CD4-positive, alpha-beta T cell treated with Interleukin-12 subunit alpha and Interleukin-12 subunit beta, for 1 hour (primary cell): ENCODE measurements at regions not wholly inside any gene's neighbourhood (a gene's known extent, or its start where the extent isn't known, plus 50 kb on each side); places are given as distances from the start of the nearest gene placed in this dataset.

Source experiments
- DNase-seq: peaks from one replicate; pipeline ENCODE4 v3.0.0-alpha.2; 2020

- no peak for DNase-seq
These were observed 378.2 kb upstream of the ALCAM start for GRCh38 chr3:104988496-104988895.

- no peak for DNase-seq
These were observed 376.8 kb upstream of the ALCAM start for GRCh38 chr3:104989878-104990277.

- no peak for DNase-seq
These were observed 376.0 kb upstream of the ALCAM start for GRCh38 chr3:104990758-104991157.

DNA sequence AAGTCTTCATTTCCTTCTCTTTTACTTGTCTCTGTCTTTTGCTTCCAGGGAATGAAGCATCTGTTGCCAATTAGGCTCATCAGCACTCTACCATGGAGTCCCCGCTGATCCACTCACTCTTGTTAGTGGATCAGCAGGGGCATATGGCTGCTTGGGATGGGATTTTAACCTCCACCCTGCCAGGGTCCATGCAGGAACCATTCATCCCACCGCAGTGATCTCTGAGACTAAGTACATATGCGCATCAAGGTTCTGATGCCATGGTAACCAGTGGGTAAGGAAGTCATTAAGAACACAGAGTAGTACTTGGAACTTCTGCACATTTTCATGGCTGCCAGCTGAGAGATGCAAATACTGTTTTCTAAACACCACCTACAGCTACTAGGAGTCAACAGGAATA is 374.0 kb upstream of the ALCAM start:
- DNase-seq: no peak

GRCh38 chr3:105006164-105006563 is 360.5 kb upstream of the ALCAM start:
- DNase-seq: no peak

DNA sequence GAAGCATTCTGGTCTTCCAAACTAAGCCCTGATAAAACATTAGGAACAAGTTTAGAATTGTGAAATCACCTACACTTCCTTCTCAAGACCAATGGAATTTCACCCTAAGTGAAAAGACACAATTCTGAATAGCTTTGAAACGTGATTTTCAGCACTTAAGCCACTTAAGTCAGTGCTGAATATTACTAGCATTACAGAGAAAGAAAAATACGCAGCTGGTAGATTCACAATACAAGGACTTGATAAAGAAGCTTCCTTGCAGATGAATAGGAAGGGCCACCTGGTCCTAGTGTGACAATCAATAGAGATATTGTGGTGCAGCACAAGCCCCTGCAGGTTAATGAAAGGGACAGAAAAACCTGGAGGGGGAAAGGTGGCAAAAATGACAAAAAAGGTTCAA is 353.1 kb upstream of the ALCAM start:
- DNase-seq: no peak

DNA sequence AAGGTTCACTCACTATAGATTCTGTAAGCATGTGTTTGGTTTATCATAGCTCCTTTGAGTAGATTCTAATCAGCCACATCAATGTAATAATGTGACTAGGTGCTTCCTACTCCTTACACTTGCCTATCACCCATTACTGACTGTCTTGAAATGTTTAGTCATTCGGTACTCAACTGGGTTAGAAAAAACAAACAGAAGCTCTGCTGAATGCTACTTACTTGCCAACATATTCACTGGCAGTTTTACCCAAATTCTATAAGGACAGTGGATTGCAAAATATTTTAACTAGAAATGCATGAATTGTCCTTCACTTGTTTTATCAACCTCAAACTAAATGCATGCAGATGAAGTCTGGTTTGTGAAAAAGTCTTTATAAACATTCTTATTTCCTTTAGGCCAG is 352.1 kb upstream of the ALCAM start:
- DNase-seq: no peak

DNA sequence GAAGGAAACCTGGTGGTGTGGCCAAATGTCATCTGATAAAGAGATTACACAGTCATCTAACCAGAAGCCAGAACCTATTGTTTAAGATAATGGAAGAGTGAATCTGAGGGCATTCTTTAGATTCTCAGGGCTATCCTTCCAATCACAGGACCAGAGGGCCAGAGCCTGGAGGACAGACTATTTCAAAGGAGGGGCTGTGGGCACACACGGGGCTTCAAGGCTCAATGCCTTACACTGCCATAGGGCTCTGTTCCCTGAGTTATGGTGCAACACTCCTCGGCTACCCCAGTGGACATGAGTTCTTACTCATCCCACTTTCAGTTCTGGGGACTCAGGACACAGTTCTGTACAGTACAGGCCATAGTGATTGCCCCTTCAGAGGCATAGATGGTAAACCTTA is 343.9 kb upstream of the ALCAM start:
- no peak for DNase-seq

DNA sequence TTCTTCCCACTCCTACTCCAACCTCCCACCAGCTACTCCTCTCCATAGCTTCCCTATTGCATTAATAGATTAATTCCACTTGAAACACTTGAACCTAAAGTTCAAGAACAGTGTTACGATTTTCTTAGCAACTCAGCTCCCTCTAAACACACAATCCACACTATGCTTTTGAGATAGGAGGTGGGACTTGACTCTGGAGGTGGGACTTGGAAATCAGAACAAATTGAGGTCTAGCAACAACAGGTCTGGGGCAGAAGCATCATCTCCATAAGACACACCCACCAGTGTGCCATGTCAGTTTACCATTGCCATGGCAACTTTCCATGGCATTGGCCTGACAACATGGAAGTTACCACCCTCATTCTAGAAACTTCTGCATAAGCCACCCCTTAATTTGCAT is 336.5 kb upstream of the ALCAM start:
- no peak for DNase-seq

DNA sequence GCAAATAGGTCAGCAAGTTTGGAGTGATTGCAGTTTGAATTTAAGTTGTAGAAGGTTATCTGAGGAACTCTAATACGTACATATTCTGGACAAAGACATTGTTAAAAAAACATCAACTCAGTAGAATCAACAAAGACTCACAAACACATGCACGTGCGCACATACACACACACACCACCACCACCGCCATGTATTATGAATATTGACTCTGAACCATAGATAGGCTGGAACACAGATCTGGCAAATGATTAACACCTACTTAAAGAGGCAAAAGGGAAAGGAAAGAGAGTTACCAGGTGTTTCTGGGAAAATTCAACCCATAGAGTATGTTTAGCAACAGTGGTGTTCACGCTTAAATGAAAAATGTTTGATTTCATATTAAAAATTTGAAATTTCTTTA is 334.2 kb upstream of the ALCAM start:
- no peak for DNase-seq

DNA sequence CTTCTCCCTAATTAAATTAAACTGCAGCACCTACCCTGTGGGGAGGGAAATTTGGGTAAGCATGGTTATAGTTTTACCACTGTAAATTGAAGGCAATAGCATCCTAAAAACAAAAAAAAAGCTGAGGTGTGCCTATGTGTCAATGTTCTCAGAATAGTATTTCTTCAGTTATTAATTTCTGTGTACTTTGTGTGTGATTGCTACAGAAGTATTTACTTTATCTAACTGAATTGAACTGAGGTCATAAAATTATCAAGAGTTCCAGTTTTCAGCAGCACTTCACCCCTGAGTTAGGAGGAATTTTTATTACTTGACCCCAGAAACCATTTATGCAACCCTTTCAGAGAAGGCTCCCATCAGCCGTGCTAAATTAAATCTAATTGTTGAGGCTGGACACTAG is 333.6 kb upstream of the ALCAM start:
- DNase-seq: no peak

GRCh38 chr3:105039004-105039403 is 327.7 kb upstream of the ALCAM start:
- no peak for DNase-seq

- no peak for DNase-seq
These were observed 326.6 kb upstream of the ALCAM start for GRCh38 chr3:105040026-105040622.

- DNase-seq: no peak
These were observed 324.1 kb upstream of the ALCAM start for GRCh38 chr3:105042586-105042985.

GRCh38 chr3:105051111-105051510 is 315.6 kb upstream of the ALCAM start:
- DNase-seq: no peak

DNA sequence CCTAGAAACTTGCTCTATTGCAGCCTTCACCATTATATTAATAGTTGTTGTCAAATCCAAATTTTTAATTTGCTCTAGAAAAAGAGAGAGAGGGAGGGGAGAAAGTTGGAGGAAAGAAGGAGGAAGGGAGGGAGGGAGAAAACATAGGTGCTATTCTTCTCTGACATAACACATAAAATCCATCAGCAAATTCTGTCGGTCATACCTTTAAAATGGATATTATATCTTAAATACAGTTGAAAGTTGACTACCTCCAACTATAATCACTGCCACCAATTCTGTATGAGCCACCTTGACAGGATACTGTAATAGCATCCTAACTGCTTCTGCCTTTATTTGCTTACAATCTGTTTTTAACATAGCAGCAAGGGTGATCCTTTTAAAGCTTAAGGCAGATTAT is 314.7 kb upstream of the ALCAM start:
- DNase-seq: no peak

DNA sequence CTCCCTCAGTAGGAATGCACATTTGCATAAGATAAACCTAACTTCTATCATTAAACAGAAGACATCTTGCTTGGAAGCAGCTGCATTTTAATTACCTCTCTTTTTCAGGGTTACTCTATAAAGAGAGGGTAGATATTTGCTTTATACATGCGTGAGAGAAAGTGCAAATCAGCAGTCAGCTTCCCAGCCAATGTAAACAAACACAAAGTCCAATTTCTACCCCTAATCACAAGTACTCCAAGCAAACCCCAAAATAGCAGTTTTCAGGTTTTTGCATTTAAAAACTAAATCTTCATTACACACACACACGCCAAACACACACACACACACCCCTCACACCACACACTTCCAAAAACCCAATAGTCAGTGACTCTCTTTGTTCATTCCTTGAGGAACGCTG is 303.9 kb upstream of the ALCAM start:
- no peak for DNase-seq

- no peak for DNase-seq
These were observed 300.5 kb upstream of the ALCAM start for GRCh38 chr3:105065895-105066839.

GRCh38 chr3:105067361-105067760 is 299.3 kb upstream of the ALCAM start:
- no peak for DNase-seq

DNA sequence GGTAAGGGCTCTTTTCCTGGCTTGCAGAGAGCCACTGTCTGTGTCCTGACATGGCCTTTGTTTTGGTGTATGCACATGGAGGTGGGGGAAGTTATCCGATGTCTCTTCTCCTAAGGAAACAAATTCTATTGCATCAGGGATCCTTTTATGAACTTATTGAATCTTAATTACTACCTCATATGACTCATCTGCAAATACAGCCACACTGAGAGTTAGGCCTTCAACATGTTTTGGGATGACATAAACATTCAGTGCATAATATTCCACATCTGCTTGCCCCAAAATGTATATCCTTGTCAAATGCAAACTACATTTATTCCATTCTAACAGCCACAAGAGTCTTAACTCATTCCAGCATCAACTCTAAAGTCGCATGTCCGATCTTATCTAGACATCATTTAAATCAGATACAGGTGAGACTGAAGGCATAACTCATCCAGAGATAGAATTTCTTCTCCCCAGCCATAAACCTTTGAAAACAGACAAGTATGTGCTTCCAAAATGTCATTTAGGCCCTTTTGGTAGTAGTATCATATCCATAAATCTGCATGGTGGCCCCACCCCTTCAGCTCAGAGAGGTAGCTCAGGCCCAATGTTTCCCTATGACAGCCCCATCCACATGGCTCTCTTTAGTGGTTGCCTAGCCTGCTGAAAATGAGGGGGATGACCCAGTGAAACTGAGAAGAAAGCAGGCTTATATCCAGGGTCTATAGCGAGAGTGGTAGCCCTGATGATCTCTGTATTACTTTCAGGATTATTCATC is 289.5 kb upstream of the ALCAM start:
- no peak for DNase-seq

DNA sequence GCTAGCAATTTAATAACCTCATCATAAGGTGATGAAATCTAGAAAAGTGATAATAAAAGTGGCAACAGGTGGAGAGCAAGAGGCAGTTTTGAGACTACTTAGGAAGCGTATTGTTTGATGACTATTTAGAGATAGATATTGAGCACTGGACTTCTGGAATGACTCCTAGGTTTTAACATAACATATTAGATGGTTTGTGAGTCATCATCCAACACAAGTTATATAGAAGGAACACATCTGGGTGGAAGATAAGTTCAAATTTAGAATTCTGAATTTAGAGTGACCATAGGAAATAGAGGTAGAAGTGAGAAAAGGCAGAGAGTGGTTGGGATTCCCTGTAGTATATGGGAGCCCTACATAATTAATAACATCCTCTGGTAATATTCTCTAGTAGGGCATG is 282.8 kb upstream of the ALCAM start:
- DNase-seq: no peak

DNA sequence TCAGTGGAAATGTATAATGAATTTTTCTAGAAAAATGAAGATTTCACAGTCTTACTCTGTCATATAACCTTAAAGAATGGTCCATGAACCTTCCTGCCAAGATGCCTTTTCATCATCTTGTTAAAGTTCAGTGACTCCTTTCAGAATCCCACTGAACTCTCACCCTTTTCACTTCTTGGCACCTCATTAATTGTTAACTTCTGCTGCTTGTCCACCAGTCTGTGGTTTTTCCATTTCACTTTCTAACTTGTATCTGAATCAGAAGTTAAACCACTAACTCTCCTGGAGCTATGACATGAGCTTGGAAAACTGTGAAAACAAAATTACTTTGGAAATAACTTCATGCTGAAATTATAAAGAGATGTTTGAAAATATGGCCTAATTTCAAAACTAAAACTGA is 281.2 kb upstream of the ALCAM start:
- no peak for DNase-seq

- no peak for DNase-seq
These were observed 273.1 kb upstream of the ALCAM start for GRCh38 chr3:105093371-105094252.
